ENCODE measurements at regions not wholly inside any gene's neighbourhood (a gene's known extent, or its start where the extent isn't known, plus 50 kb on each side); places are given as distances from the start of the nearest gene placed in this dataset.

- TF ChIP-seq CTCF (IDR thresholded peaks at IDR 0.05; ENCODE audit: insufficient read depth, low read length, poor library complexity, severe bottlenecking) = no peak
- Histone ChIP-seq H3K27me3 (replicated peaks; ENCODE audit: control insufficient read depth, insufficient read depth, low read length) (no peaks in the 10 kb centered on the region), H3K4me3 (replicated peaks; ENCODE audit: low read depth, low read length) (no peak overlapping the region), H3K36me3 (ENCODE audit: control insufficient read depth, insufficient read depth, low read length) (no peaks in the 10 kb centered on the region)
- DNase-seq (ENCODE audit: extremely low read depth, insufficient read length) = peak; percentile 49
Observed at GRCh38 chr1:14539953-14540563, 58.4 kb upstream of the KAZN start.

GRCh38 chr1:14541348-14541747 is 57.1 kb upstream of the KAZN start:
- TF ChIP-seq CTCF (IDR thresholded peaks at IDR 0.05; ENCODE audit: insufficient read depth, low read length, poor library complexity, severe bottlenecking) = no peak
- no peak overlapping the region for H3K4me3 ChIP-seq (replicated peaks; ENCODE audit: low read depth, low read length)
- H3K36me3 ChIP-seq (ENCODE audit: control insufficient read depth, insufficient read depth, low read length) = no peaks in the 10 kb centered on the region
- no peak for DNase-seq (ENCODE audit: extremely low read depth, insufficient read length)
- H3K27me3 ChIP-seq (replicated peaks; ENCODE audit: control insufficient read depth, insufficient read depth, low read length) = no peaks in the 10 kb centered on the region

- Histone ChIP-seq H3K36me3 (ENCODE audit: control insufficient read depth, insufficient read depth, low read length) (no peaks in the 10 kb centered on the region), H3K4me3 (replicated peaks; ENCODE audit: low read depth, low read length) (no peak overlapping the region), H3K27me3 (replicated peaks; ENCODE audit: control insufficient read depth, insufficient read depth, low read length) (no peaks in the 10 kb centered on the region)
- TF ChIP-seq CTCF (IDR thresholded peaks at IDR 0.05; ENCODE audit: insufficient read depth, low read length, poor library complexity, severe bottlenecking) = no peak
- DNase-seq (ENCODE audit: extremely low read depth, insufficient read length) = no peak
Observed at GRCh38 chr1:14543191-14543840, 55.2 kb upstream of the KAZN start.

- H3K36me3 ChIP-seq (ENCODE audit: control insufficient read depth, insufficient read depth, low read length) = no peaks in the 10 kb centered on the region
- no peak for DNase-seq (ENCODE audit: extremely low read depth, insufficient read length)
- no peaks in the 10 kb centered on the region for H3K27me3 ChIP-seq (replicated peaks; ENCODE audit: control insufficient read depth, insufficient read depth, low read length)
- H3K4me3 ChIP-seq (replicated peaks; ENCODE audit: low read depth, low read length) = no peak overlapping the region
- no peak for TF ChIP-seq CTCF (IDR thresholded peaks at IDR 0.05; ENCODE audit: insufficient read depth, low read length, poor library complexity, severe bottlenecking)
Observed at GRCh38 chr1:14544319-14544718, 54.2 kb upstream of the KAZN start.

GRCh38 chr1:14545422-14546025 is 53.0 kb upstream of the KAZN start:
- no peaks in the 10 kb centered on the region for H3K36me3 ChIP-seq (ENCODE audit: control insufficient read depth, insufficient read depth, low read length)
- TF ChIP-seq CTCF (IDR thresholded peaks at IDR 0.05; ENCODE audit: insufficient read depth, low read length, poor library complexity, severe bottlenecking) = no peak
- H3K27me3 ChIP-seq (replicated peaks; ENCODE audit: control insufficient read depth, insufficient read depth, low read length) = no peaks in the 10 kb centered on the region
- DNase-seq (ENCODE audit: extremely low read depth, insufficient read length) = no peak
- no peak overlapping the region for H3K4me3 ChIP-seq (replicated peaks; ENCODE audit: low read depth, low read length)
